GM21576 (cell line): ENCODE measurements at regions not wholly inside any gene's neighbourhood (a gene's known extent, or its start where the extent isn't known, plus 50 kb on each side); places are given as distances from the start of the nearest gene placed in this dataset.
"Not testable (repeated sequence)": the region's sequence is repeated elsewhere in the genome, so short reads cannot be mapped to it uniquely, and the experiment has no call there.

Experiments
- ATAC-seq: cut with Tn5 transposase; IDR thresholded peaks from one replicate; pipeline ENCODE4 v1.9.1; 2021; ENCODE audit warnings: mild to moderate bottlenecking, moderate library complexity; ENCODE audit not compliant: unreplicated experiment

DNA sequence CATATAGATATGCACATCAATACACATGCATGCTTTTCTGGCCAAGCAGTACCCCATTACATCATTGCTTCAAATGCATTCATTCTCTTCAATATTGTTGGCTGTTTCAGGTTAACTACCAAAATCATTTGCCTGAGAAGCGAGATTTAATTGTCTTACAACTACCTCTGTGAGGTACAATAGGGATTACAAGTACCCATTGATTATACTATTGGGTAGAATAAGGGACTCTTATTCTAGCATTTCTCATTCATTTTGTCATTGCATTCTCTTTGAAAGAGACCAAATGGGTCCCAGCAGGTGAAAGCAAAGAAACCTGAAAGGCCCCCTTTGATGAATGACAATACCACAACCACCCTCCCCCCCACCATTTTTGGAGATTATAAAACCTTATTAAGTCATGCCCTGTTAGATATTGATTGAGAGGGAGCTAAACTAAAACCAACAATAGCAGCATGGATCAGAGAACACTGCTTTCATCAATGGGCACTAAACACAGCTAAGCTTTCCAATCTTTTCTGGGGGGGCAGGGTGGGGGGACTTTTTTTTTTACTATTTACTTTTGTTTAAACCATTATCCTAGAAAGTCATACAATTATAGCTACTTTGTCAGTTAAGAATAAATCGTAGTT is 375.0 kb upstream of the CCNH start:
- ATAC-seq, result no peak

DNA sequence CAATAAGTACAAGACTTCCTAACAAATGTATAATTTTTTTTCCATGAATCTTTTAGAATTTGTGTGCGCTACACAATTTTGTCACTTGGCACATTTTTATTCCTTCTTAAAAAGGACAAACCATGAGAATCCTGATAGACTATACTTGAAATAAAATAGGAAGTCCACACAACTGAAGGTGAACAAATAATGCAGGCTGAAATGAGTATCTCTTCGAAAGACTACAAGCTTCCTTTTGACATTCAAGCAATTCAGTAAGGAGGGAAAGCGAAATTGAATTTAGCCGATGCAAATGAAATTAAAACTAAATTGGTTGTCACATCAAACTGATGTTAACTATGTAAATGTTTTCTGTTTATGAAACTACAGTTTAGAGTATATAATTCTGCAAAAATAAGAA is 374.4 kb upstream of the CCNH start:
- ATAC-seq, result no peak

DNA sequence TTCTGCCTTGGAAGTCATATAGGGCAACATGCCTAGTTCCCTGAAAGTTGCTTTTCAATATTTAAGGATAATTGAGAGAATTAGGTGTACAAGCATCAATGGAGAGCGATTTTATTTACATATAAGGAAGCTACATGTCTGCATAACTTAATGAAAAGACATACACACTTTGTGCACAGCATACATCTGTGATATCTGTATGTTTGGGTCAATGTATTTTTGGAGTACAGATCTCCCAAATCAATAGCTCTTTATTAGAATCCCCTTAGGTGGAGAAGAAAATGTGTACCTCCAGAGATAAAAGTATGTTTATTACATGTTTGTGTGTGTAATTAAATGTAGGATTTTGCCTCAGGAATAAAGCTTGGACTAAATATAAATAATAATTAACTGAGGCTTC is 373.7 kb upstream of the CCNH start:
- no peak for ATAC-seq

- ATAC-seq, result no peak
Measured at GRCh38 chr5:87785554-87786335, 373.0 kb upstream of the CCNH start.

- ATAC-seq, result no peak
Measured at GRCh38 chr5:87784879-87785495, 372.3 kb upstream of the CCNH start.

- no peak for ATAC-seq
Measured at GRCh38 chr5:87784311-87784710, 371.6 kb upstream of the CCNH start.

DNA sequence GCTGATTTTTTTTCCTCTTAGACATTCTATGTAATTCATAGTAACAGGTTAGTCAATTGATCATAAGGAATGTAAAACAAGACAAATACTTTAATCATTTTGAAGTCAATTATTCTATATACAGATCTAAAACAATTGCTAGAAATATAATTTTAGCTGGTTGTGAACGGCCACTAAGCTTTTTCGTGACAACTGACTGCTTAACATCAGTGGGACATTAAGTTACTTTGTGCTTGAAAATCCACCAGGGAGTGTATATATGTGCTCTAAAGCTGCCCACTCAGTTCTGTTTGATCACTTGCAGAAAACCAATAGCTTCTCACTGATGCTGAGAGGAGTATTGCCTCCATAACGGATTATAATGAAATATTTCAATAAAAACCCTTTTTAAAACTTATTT is 370.2 kb upstream of the CCNH start:
- no peak for ATAC-seq

- ATAC-seq, result no peak
Measured at GRCh38 chr5:87781976-87782375, 369.2 kb upstream of the CCNH start.

DNA sequence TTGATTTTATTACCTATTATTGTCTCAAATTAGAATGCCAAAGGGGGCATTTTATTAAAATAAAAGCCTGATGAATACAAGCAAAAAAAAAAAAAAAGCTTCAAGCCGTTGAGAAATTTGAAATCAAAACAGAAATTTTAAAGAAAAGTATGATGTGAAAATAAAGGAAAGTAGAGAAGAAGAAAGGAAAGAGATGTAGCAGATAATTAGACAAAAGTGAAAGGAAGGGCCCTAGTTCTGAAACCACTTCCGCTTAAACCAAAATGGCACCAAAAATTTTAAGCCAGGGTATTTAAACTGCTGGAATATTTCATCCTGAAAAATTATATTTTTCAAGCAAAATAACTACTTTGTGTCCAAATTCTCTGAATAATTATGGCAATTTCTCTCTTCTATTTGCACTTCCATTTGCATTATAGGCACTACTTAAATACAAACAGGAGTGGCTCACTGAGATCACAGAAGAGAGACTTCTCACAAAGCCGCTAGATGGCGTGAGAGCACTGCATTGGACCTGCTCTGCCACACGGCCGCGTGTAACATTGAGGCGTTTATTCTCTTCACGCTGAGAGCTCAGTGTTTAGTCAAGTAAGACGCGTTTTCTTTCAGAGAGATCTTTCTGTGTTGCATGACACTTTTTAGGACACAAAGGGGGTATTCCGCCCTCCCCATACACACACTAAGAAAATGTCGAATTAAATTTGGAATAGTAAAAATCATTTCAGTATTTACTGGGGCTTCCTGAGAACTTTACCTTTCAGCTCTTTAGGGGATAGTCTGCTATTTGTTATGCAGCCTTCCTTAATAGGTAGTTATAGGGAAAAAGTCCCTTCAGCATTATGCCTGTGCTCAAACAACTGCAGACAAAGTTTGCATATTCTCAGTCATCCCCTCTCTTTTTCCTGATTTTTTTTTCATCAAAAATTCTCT is 368.4 kb upstream of the CCNH start:
- ATAC-seq, result peak; percentile 100

DNA sequence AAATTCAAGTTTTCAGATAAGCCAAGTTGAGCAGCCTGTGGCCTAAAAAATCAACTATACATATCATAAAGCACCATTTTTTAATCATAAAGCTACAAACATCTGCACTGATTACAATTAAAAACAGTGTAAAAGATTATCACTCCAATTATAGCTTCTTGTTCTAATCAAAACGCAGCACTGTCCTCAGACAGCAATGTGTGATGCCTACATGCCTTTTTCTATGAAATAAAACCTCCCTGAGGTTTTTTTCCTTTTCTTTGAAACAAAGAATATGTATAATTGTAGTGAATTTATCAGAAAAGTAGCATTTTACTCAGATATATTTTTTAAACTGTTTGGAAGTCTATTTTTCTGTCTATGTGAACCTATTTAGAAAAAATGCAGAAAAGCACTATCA is 366.1 kb upstream of the CCNH start:
- no peak for ATAC-seq

DNA sequence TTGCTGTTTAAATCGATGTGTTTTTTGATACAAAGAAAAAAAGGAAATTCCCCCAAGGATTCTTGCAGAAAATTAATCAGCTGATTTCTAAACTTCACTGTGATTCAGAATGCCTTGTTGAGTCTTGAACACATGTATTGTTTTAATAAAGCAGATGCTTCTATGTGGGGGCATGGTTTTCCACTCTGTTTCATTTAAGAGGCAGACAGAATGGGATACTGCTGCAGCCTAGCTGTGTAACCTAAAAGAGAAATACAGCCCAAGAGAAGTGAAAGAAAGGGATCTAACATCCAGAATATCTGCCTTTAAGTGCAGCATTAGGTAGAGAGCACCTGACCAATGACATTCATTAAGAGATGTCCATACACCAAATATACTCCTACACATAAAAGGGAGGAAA is 365.1 kb upstream of the CCNH start:
- no peak for ATAC-seq

DNA sequence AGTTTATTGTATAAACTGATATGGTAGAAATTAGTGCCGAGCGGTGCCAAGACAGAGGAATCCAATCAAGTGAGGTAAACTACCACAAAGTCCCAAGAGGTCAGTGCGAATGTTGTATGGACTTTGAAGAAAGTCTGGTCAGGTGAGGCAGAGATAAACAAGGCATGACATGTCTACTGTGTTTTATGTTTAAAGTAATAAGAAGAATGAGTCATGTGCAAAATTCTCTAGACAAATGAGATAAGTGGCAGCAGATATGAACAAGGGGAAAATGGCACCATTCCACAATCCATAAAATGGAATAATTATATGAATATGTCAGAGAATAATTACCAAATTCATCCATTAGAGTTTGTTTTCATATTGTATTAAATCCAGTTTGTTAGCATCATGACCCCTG is 364.1 kb upstream of the CCNH start:
- no peak for ATAC-seq

DNA sequence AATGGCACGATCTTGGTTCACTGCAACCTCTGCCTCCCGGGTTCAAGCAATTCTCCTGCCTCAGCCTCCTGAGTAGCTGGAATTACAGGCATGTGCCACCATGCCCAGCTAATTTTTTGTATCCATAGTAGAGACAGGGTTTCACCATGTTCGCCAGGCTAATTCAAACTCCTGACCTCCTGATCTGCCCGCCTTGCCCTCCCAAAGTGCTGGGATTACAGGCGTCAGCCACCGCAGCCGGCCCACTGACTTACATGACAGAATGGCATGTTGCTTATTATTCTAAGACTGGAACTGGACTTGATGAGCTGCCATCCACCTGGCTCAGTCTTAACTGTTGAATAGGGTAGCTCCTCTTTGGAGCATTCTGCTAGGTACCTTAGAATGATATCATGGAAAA is 363.6 kb upstream of the CCNH start:
- ATAC-seq, result not testable (repeated sequence)

DNA sequence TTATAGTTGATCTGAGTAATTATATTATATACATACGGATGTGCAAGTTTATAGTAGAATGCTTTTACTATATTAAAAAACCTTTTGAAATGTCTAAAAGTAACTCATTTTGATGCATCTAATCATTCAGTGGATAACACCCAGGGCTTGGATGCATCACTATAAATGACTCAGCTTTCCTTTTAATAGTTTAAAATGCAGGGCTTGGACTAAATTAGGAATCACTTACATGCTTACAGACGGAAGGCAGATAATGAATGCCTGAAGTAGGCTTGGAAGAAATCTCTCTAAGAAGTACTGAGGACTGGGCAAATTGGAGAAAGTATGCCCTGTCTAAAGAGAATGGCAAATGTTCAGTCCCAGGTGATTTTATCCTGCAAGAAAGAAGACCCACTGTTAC is 362.5 kb upstream of the CCNH start:
- no peak for ATAC-seq

- no peak for ATAC-seq
Measured at GRCh38 chr5:87774804-87775203, 362.1 kb upstream of the CCNH start.

GRCh38 chr5:87770601-87771121 is 357.9 kb upstream of the CCNH start:
- ATAC-seq, result no peak

- ATAC-seq, result no peak
Measured at GRCh38 chr5:87770016-87770570, 357.4 kb upstream of the CCNH start.

GRCh38 chr5:87769157-87769556 is 356.4 kb upstream of the CCNH start:
- ATAC-seq, result no peak

DNA sequence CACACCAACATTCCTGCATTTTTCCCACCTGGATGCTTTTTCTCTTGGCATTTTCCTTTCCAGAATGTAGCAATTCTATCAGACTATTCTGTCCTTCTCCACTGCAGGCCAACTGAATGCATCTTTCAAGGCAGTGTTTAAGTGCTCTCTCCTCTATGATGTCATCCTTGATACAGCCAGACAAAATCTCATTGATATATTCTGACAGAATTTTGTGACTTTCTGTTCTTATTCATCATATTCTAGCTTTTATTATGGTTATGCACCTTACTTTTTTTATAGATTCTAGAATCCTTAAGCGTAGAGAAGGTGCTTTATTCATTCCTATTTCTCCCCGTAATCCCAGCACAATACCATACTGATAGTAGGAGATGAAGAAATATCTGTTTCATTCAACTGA is 355.5 kb upstream of the CCNH start:
- ATAC-seq, result no peak

DNA sequence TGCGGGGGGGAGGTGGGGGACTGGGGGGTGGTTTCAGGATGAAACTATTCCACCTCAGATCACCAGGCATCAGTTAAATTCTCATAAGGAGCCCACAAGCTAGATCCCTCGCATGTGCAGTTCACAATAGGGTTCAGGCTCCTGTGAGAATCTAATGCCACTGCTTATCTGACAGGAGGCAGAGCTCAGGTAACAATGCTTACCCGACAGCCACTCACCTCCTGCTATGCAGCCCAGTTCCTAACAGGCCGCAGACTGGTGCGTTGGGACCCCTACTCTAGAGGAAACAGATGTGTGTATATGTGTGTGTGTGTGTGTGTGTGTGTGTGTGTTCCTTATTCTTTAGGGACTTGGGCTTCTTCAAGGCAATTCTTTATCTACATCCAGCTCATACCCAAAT is 352.3 kb upstream of the CCNH start:
- ATAC-seq, result no peak

GRCh38 chr5:87762631-87763030 is 349.9 kb upstream of the CCNH start:
- ATAC-seq, result no peak
